Liver (tissue), 8 donors: ENCODE measurements at regions not wholly inside any gene's neighbourhood (a gene's known extent, or its start where the extent isn't known, plus 50 kb on each side); places are given as distances from the start of the nearest gene placed in this dataset.
"Not testable (repeated sequence)": the region's sequence is repeated elsewhere in the genome, so short reads cannot be mapped to it uniquely, and the experiment has no call there.

Source experiments
- DNase-seq: peaks from one replicate; pipeline ENCODE4 v3.0.0-alpha.2; 2017; ENCODE audit warnings: low spot score
- H3K27ac ChIP-seq, 2 donors: one replicate each; pipeline ENCODE4 v1.7.0; 2013; ENCODE audit warnings: inconsistent platforms in 2 of 2, low read length in 2 of 2, control low read depth in 1 of 2, low read depth in 1 of 2, mild to moderate bottlenecking in 1 of 2
- H3K27me3 ChIP-seq, 4 donors: one replicate each; pipeline versions ENCODE4 v1.6.1 to v1.7.0; 2013; ENCODE audit warnings: low read length in 3 of 4, inconsistent platforms in 1 of 4, mild to moderate bottlenecking in 1 of 4, moderate library complexity in 1 of 4; ENCODE audit not compliant: control insufficient read depth in 4 of 4, insufficient read depth in 4 of 4
- H3K36me3 ChIP-seq, 4 donors: one replicate each; pipeline versions ENCODE4 v1.6.1 to v1.7.0; 2013; ENCODE audit warnings: low read length in 3 of 4, mild to moderate bottlenecking in 3 of 4, low read depth in 1 of 4, moderate library complexity in 1 of 4; ENCODE audit not compliant: control insufficient read depth in 4 of 4, insufficient read depth in 3 of 4
- H3K4me1 ChIP-seq, 4 donors: one replicate each; pipeline versions ENCODE4 v1.6.1 to v1.7.0; 2013; ENCODE audit warnings: low read length in 3 of 4, mild to moderate bottlenecking in 3 of 4, moderate library complexity in 1 of 4; ENCODE audit not compliant: control insufficient read depth in 4 of 4, insufficient read depth in 4 of 4
- H3K4me3 ChIP-seq, 3 donors: one replicate each; pipeline versions ENCODE4 v1.6.1 to v1.7.0; 2013; ENCODE audit warnings: low read length in 3 of 3, control low read depth in 1 of 3, low read depth in 1 of 3, mild to moderate bottlenecking in 1 of 3
- H3K9ac ChIP-seq, 2 donors: one replicate each; pipeline ENCODE4 v1.7.0; 2013; ENCODE audit warnings: low read length in 2 of 2, mild to moderate bottlenecking in 2 of 2, moderate library complexity in 2 of 2, control low read depth in 1 of 2, low read depth in 1 of 2
- H3K9me3 ChIP-seq, 4 donors: one replicate each; pipeline versions ENCODE4 v1.6.1 to v1.7.0; 2013; ENCODE audit warnings: low read length in 3 of 4; ENCODE audit not compliant: control insufficient read depth in 4 of 4
- CTCF ChIP-seq: fragments of 150-350 bp; IDR thresholded peaks from 2 replicates; pipeline ENCODE4 v1.5.1; 2017; ENCODE audit warnings: improper control_type of control experiment, low read depth, low read length; ENCODE audit not compliant: missing input control
- FOXA1 ChIP-seq: IDR thresholded peaks from 2 replicates; pipeline ENCODE4 v1.6.1; 2016; ENCODE audit warnings: antibody characterized with exemption
- HNF4A ChIP-seq, 2 donors: conservative IDR thresholded peaks; 2 replicates each; pipeline ENCODE4 v1.6.1; 2016; ENCODE audit warnings: antibody characterized with exemption in 2 of 2, mild to moderate bottlenecking in 2 of 2
- HNF4G ChIP-seq: IDR thresholded peaks from 2 replicates; pipeline ENCODE4 v1.6.1; 2016; ENCODE audit warnings: antibody characterized with exemption
- NR2F2 ChIP-seq: IDR thresholded peaks from 2 replicates; pipeline ENCODE4 v1.6.1; 2016; ENCODE audit warnings: antibody characterized with exemption
- REST ChIP-seq: IDR thresholded peaks from 2 replicates; pipeline ENCODE4 v1.6.1; 2016; ENCODE audit warnings: antibody characterized with exemption, mild to moderate bottlenecking
- SP1 ChIP-seq: IDR thresholded peaks from 2 replicates; pipeline ENCODE4 v1.6.1; 2018; ENCODE audit warnings: antibody characterized with exemption, mild to moderate bottlenecking
- ZBTB33 ChIP-seq: IDR thresholded peaks from 2 replicates; pipeline ENCODE4 v1.6.1; 2016; ENCODE audit warnings: antibody characterized with exemption
- WGBS: extraction: QIAGEN DNeasy Blood & Tissue Kit; methylation state at CpG from one replicate; pipeline ENCODE4 v1.1.7; 2013; 5-methylcytosine and 5-hydroxymethylcytosine counted together
- TF ChIP-seq, protein P1 (sequence below): IDR thresholded peaks from 2 replicates; pipeline ENCODE4 v1.6.1; 2016; ENCODE audit warnings: antibody characterized with exemption
- TF ChIP-seq, protein P2 (sequence below): IDR thresholded peaks from 2 replicates; pipeline ENCODE4 v1.6.1; 2016; ENCODE audit warnings: antibody characterized with exemption
- donor health status: healthy.
- donor health status: healthy.
- donor health status: healthy.
- donor health status: healthy.
- donor health status: healthy.

DNA sequence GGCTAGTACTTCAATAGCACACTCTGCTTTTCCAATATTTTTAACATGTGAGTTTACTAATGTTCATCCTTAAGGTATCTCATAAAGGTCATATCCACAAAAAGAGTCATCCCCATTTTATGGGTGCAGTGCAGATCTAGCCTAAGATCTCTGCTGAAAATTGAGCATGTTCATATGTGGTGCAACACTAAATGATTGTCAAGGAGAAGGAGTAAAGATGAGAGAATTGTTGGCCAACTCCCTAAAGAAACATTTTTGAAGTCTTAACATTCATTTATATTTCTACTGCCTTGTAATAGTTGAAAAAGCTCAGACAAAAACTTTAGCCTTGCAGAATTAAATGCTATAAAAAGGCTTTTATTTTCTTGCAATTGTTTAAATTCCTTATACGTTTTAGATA, 1159.6 kb downstream of the TBL1XR1 start:
- Histone ChIP-seq H3K4me3 (no peak overlapping the region), H3K9me3 (no peaks in the 10 kb centered on the region), H3K27ac (no peak overlapping the region), H3K36me3 (no peaks in the 10 kb centered on the region), H3K4me1 (no peaks in the 10 kb centered on the region), H3K27me3 (no peaks in the 10 kb centered on the region), H3K9ac (no peak overlapping the region)
- 66% methylated on average over 1 of the region's 1 CpG for WGBS
- no peak for DNase-seq
- no peak for TF ChIP-seq ZBTB33
- TF ChIP-seq SP1: no peak
- TF ChIP-seq, protein P1, sequence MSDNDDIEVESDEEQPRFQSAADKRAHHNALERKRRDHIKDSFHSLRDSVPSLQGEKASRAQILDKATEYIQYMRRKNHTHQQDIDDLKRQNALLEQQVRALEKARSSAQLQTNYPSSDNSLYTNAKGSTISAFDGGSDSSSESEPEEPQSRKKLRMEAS: no peak
- no peak for TF ChIP-seq REST

DNA sequence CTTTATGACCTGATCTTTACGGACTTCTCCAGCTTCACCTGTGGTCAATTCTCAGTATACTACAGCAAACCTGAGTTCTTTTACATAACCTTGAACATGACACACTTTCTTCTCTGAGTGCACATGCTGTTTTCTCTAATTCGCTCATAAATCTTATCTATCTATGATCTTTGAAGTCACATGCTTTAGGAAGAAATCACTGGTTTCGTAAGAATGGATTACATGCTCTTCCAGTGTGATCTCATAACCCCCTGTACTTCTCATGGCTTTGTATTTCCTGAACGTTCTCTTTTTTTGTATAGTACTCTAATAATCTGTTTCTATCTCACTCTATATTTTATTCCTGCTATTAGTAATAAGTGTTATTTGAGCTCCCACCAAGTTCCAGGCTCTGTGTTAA, 1165.2 kb downstream of the TBL1XR1 start:
- Histone ChIP-seq H3K9ac (no peak overlapping the region), H3K9me3 (no peaks in the 10 kb centered on the region), H3K4me3 (no peak overlapping the region), H3K27me3 (no peaks in the 10 kb centered on the region), H3K4me1 (no peaks in the 10 kb centered on the region), H3K36me3 (no peaks in the 10 kb centered on the region), H3K27ac (no peak overlapping the region)
- WGBS: 81% methylated on average over 4 of the region's 4 CpGs
- no peak for TF ChIP-seq HNF4A (conservative IDR thresholded peaks at IDR 0.05)
- TF ChIP-seq, protein P2, sequence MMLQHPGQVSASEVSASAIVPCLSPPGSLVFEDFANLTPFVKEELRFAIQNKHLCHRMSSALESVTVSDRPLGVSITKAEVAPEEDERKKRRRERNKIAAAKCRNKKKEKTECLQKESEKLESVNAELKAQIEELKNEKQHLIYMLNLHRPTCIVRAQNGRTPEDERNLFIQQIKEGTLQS: no peak
- no peak for TF ChIP-seq REST
- no peak for TF ChIP-seq CTCF
- TF ChIP-seq FOXA1: no peak
- no peak for TF ChIP-seq ZBTB33
- TF ChIP-seq HNF4G: no peak
- TF ChIP-seq NR2F2: no peak
- DNase-seq: no peak

DNA sequence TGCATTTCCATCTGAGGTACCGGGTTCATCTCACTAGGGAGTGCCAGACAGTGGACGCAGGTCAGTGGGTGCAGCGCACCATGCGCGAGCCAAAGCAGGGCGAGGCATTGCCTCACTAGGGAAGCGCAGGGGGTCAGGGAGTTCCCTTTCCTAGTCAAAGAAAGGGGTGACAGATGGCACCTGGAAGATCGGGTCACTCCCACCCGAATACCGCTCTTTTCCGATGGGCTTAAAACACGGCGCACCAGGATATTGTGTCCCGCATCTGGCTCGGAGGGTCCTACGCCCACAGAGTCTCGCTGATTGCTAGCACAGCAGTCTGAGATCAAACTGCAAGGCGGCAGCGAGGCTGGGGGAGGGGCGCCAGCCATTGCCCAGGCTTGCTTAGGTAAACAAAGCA, 1157.1 kb downstream of the NAALADL2 start:
- not testable (repeated sequence) for H3K36me3 ChIP-seq, H3K9me3 ChIP-seq, DNase-seq, H3K27ac ChIP-seq, H3K4me3 ChIP-seq, H3K4me1 ChIP-seq, H3K27me3 ChIP-seq, H3K9ac ChIP-seq
- WGBS: 93% methylated on average over 20 of the region's 20 CpGs

DNA sequence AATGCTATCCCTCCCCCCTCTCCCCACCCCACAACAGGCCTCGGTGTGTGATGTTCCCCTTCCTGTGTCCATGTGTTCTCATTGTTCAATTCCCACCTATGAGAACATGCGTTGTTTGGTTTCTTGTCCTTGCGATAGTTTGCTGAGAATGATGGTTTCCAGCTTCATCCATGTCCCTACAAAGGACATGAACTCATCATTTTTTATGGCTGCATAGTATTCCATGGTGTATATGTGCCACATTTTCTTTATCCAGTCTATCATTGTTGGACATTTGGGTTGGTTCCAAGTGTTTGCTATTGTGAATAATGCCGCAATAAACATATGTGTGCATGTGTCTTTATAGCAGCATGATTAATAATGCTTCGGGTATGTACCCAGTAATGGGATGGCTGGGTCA, 1156.1 kb downstream of the NAALADL2 start:
- H3K4me3 ChIP-seq, H3K27ac ChIP-seq, H3K36me3 ChIP-seq, H3K4me1 ChIP-seq, DNase-seq, H3K9me3 ChIP-seq, H3K27me3 ChIP-seq, H3K9ac ChIP-seq: not testable (repeated sequence)
- 97% methylated on average over 5 of the region's 5 CpGs for WGBS
